ENCODE measurements at regions not wholly inside any gene's neighbourhood (a gene's known extent, or its start where the extent isn't known, plus 50 kb on each side); places are given as distances from the start of the nearest gene placed in this dataset.

GRCh38 chr2:21451403-21451802 lies 327.6 kb downstream of the TDRD15 start:
- no peak for DNase-seq

- DNase-seq: no peak
Observed at GRCh38 chr2:21452263-21452662, 328.5 kb downstream of the TDRD15 start.

GRCh38 chr2:21452678-21453077 lies 328.9 kb downstream of the TDRD15 start:
- no peak for DNase-seq

GRCh38 chr2:21453723-21454450 lies 330.1 kb downstream of the TDRD15 start:
- no peak for DNase-seq

GRCh38 chr2:21454839-21455238 lies 331.1 kb downstream of the TDRD15 start:
- no peak for DNase-seq

GRCh38 chr2:21461754-21462240 lies 338.0 kb downstream of the TDRD15 start:
- no peak for DNase-seq

- DNase-seq: no peak
Observed at GRCh38 chr2:21466341-21466927, 342.7 kb downstream of the TDRD15 start.

- no peak for DNase-seq
Observed at GRCh38 chr2:21467280-21467818, 343.6 kb downstream of the TDRD15 start.

- DNase-seq: no peak
Observed at GRCh38 chr2:21467910-21468309, 344.1 kb downstream of the TDRD15 start.

- no peak for DNase-seq
Observed at GRCh38 chr2:21468624-21469023, 344.9 kb downstream of the TDRD15 start.

- no peak for DNase-seq
Observed at GRCh38 chr2:21469158-21469557, 345.4 kb downstream of the TDRD15 start.

- no peak for DNase-seq
Observed at GRCh38 chr2:21469564-21469963, 345.8 kb downstream of the TDRD15 start.

GRCh38 chr2:21480162-21480561 lies 356.4 kb downstream of the TDRD15 start:
- no peak for DNase-seq

GRCh38 chr2:21484643-21485042 lies 360.9 kb downstream of the TDRD15 start:
- no peak for DNase-seq

GRCh38 chr2:21486445-21486844 lies 362.7 kb downstream of the TDRD15 start:
- no peak for DNase-seq

- DNase-seq: no peak
Observed at GRCh38 chr2:21489080-21489479, 365.3 kb downstream of the TDRD15 start.

- DNase-seq: no peak
Observed at GRCh38 chr2:21498016-21498415, 374.2 kb downstream of the TDRD15 start.

- no peak for DNase-seq
Observed at GRCh38 chr2:21500401-21500945, 376.7 kb downstream of the TDRD15 start.

GRCh38 chr2:21501376-21502027 lies 377.7 kb downstream of the TDRD15 start:
- DNase-seq: no peak

GRCh38 chr2:21515903-21516302 lies 392.1 kb downstream of the TDRD15 start:
- DNase-seq: no peak

- DNase-seq: no peak
Observed at GRCh38 chr2:21519412-21519811, 395.6 kb downstream of the TDRD15 start.

GRCh38 chr2:21519821-21520220 lies 396.1 kb downstream of the TDRD15 start:
- no peak for DNase-seq

- no peak for DNase-seq
Observed at GRCh38 chr2:21535826-21536225, 412.1 kb downstream of the TDRD15 start.

GRCh38 chr2:21539685-21540084 lies 415.9 kb downstream of the TDRD15 start:
- no peak for DNase-seq
